ENCODE measurements at regions not wholly inside any gene's neighbourhood (a gene's known extent, or its start where the extent isn't known, plus 50 kb on each side); places are given as distances from the start of the nearest gene placed in this dataset.
"Not testable (repeated sequence)": the region's sequence is repeated elsewhere in the genome, so short reads cannot be mapped to it uniquely, and the experiment has no call there.

GRCh38 chr6:66993708-66994107 is 1286.7 kb upstream of the EYS start:
- H3K4me3 ChIP-seq (ENCODE audit: extremely low read depth in 1 of 4, insufficient read depth in 2 of 4, low read depth in 3 of 4, low read length in 4 of 4); H2BK120ac ChIP-seq (replicated peaks; ENCODE audit: low read depth, low read length); H4K20me1 ChIP-seq (replicated peaks in 1 of 2; ENCODE audit: control insufficient read depth in 1 of 2, insufficient read depth in 2 of 2, low read length in 2 of 2); H2BK12ac ChIP-seq (ENCODE audit: low read depth, low read length); H3K23ac ChIP-seq (ENCODE audit: insufficient read length); H3K18ac ChIP-seq (ENCODE audit: extremely low read depth, low read length); H3K79me2 ChIP-seq (ENCODE audit: control insufficient read depth in 1 of 2, insufficient read depth in 2 of 2, low read length in 2 of 2); H2AK5ac ChIP-seq (ENCODE audit: low read depth, low read length); H3K14ac ChIP-seq (ENCODE audit: insufficient read length); H3K4ac ChIP-seq (replicated peaks; ENCODE audit: insufficient read length, low read depth, low read length); POLR2A ChIA-PET (ENCODE audit: partially characterized antibody); H3K79me1 ChIP-seq (ENCODE audit: low read depth, low read length); H4K5ac ChIP-seq (ENCODE audit: insufficient read length, low read depth, low read length); H3K4me2 ChIP-seq (ENCODE audit: insufficient read depth in 1 of 2, low read depth in 2 of 2, low read length in 2 of 2); H2AFZ ChIP-seq (ENCODE audit: low read length); H2BK20ac ChIP-seq (ENCODE audit: low read length); H3K9ac ChIP-seq (replicated peaks in 1 of 4; ENCODE audit: extremely low read depth in 1 of 4, low read depth in 3 of 4, low read length in 3 of 4); H2BK15ac ChIP-seq (ENCODE audit: low read length); FAIRE-seq; H4K91ac ChIP-seq (replicated peaks; ENCODE audit: insufficient read length, low read length); DNase-seq (ENCODE audit: low read depth in 1 of 2, low spot score in 2 of 2); H3K56ac ChIP-seq (replicated peaks; ENCODE audit: insufficient read length, low read depth, low read length); H3K4me1 ChIP-seq (replicated peaks in 1 of 4; ENCODE audit: control insufficient read depth in 3 of 4, insufficient read depth in 4 of 4, low read length in 3 of 4); H3K9me3 ChIP-seq (ENCODE audit: insufficient read depth in 2 of 2, low read depth in 1 of 2, low read length in 1 of 2); H3K36me3 ChIP-seq (ENCODE audit: control insufficient read depth in 2 of 4, insufficient read depth in 4 of 4, low read length in 3 of 4); H3K27me3 ChIP-seq (replicated peaks in 1 of 4; ENCODE audit: control insufficient read depth in 3 of 4, extremely low read depth in 1 of 4, insufficient read depth in 3 of 4, low read length in 3 of 4); H3K23me2 ChIP-seq (ENCODE audit: low read depth, low read length); H3K27ac ChIP-seq (ENCODE audit: low read depth, low read length); H2BK5ac ChIP-seq (ENCODE audit: low read depth, low read length): not testable (repeated sequence)
- CTCF ChIA-PET (ENCODE audit: partially characterized antibody) = interaction anchor here (0.6 to 1.0 kb wide), 2 partner anchors 43 to 916 kb away, joined by 3 read pairs; no protein-coding TSS in a partner anchor
- H4K8ac ChIP-seq (ENCODE audit: extremely low read depth, insufficient read depth, low read length) = peak overlapping the region; percentile 51; the same call in 1 of the 2 replicates
- WGBS, 2 experiments (ENCODE audit: extremely low coverage in 1 of 2, insufficient coverage in 1 of 2, insufficient read length in 1 of 2, insufficient replicate concordance in 2 of 2, low coverage in 1 of 2, low lambda C conversion rate in 2 of 2, missing lambda C conversion rate in 1 of 2) = 95% methylated on average over 10 of the region's 10 CpGs; no CpG with 5 or more reads in 1 of the 2 experiments

All from H1 (cell line).